Vagina (tissue), 2 donors: ENCODE measurements at regions not wholly inside any gene's neighbourhood (a gene's known extent, or its start where the extent isn't known, plus 50 kb on each side); places are given as distances from the start of the nearest gene placed in this dataset.

Source experiments
- POLR2A ChIP-seq, 2 donors: fragments of 450-650 bp; IDR thresholded peaks; one replicate each; pipeline ENCODE4 v1.6.1; 2017; ENCODE audit warnings: antibody characterized with exemption in 2 of 2, mild to moderate bottlenecking in 2 of 2, moderate library complexity in 2 of 2
- POLR2AphosphoS5 ChIP-seq, 2 donors: sonication (generic); formaldehyde crosslinking; IDR thresholded peaks; one replicate each; pipeline ENCODE4 v1.9.0; 2017; ENCODE audit warnings: antibody characterized with exemption in 2 of 2, mild to moderate bottlenecking in 2 of 2, low read depth in 1 of 2; ENCODE audit not compliant: insufficient read depth in 1 of 2
- TF ChIP-seq, protein P1 (sequence below), 3 experiments: fragments of 450-650 bp in 2 of 3; fragments of 200-600 bp in 1 of 3; sonication (generic) in 1 of 3; IDR thresholded peaks; one replicate each; pipeline ENCODE4 v1.5.1; 2017 to 2019; ENCODE audit warnings: antibody characterized with exemption in 3 of 3, mild to moderate bottlenecking in 2 of 3, moderate library complexity in 2 of 3

DNA sequence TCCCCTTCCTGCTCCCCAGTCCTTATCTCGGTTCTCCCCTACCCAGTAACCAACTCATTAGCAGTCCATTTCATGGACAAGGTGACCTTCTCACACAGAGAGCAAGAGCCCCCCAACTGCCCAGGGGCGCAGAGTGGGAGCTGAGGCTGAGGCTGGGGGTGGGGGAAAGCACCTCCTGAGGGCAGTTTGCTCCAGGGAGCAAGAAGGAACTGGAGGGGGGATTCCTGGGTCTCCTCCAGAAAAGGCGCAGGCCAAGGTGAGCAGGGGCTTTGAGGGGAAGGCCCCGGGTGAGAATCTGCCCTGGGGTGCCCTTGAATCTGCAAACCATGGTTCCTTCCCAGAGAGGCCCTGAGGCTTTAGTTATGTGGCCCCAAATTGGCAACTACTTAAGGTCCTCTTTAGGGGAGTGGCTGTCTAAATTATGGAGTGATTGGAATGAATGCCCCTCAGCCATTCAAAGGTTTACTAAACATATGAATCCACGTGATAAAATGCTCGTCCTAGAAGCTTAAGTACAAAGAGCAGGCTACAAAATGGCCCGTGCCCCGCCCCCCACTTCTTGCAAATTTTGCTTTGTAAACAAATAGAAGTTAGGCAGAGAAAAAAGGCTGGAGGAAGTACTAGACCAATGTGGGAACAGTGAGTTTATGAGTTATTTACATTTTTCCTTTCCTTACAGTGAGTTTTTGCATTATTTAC lies 123.5 kb upstream of the HS6ST1 start:
- TF ChIP-seq, protein P1, sequence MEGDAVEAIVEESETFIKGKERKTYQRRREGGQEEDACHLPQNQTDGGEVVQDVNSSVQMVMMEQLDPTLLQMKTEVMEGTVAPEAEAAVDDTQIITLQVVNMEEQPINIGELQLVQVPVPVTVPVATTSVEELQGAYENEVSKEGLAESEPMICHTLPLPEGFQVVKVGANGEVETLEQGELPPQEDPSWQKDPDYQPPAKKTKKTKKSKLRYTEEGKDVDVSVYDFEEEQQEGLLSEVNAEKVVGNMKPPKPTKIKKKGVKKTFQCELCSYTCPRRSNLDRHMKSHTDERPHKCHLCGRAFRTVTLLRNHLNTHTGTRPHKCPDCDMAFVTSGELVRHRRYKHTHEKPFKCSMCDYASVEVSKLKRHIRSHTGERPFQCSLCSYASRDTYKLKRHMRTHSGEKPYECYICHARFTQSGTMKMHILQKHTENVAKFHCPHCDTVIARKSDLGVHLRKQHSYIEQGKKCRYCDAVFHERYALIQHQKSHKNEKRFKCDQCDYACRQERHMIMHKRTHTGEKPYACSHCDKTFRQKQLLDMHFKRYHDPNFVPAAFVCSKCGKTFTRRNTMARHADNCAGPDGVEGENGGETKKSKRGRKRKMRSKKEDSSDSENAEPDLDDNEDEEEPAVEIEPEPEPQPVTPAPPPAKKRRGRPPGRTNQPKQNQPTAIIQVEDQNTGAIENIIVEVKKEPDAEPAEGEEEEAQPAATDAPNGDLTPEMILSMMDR (IDR thresholded peaks at IDR 0.05) = no peak
- TF ChIP-seq POLR2A (IDR thresholded peaks at IDR 0.05) = no peak
- no peak for TF ChIP-seq POLR2AphosphoS5 (IDR thresholded peaks at IDR 0.05; ENCODE audit: insufficient read depth in 1 of 2, low read depth in 1 of 2)
